ENCODE measurements at regions not wholly inside any gene's neighbourhood (a gene's known extent, or its start where the extent isn't known, plus 50 kb on each side); places are given as distances from the start of the nearest gene placed in this dataset.

- TF ChIP-seq EZH2 (IDR thresholded peaks at IDR 0.05; ENCODE audit: borderline replicate concordance, low read depth, low read length, poor library complexity, severe bottlenecking), result no peak
- TF ChIP-seq CTCF (conservative IDR thresholded peaks at IDR 0.05; ENCODE audit: low read depth, low read length), result no peak
Measured at GRCh38 chr18:46393961-46394360, 263.1 kb downstream of the LOXHD1 start.

Measured in A673 (cell line).